Stomach smooth muscle (tissue), 2 donors: ENCODE measurements at regions not wholly inside any gene's neighbourhood (a gene's known extent, or its start where the extent isn't known, plus 50 kb on each side); places are given as distances from the start of the nearest gene placed in this dataset.

Experiments
- H3K27ac ChIP-seq: one replicate; pipeline ENCODE4 v1.7.0; 2013; ENCODE audit warnings: mild to moderate bottlenecking, low read length, inconsistent platforms
- H3K27me3 ChIP-seq, 2 donors: one replicate each; pipeline ENCODE4 v1.7.0; 2013; ENCODE audit warnings: low read length in 2 of 2; ENCODE audit not compliant: insufficient read depth in 2 of 2, control insufficient read depth in 1 of 2
- H3K36me3 ChIP-seq, 2 donors: one replicate each; pipeline ENCODE4 v1.7.0; 2013; ENCODE audit warnings: low read length in 2 of 2; ENCODE audit not compliant: control insufficient read depth in 2 of 2, insufficient read depth in 2 of 2
- H3K4me1 ChIP-seq: one replicate; pipeline ENCODE4 v1.7.0; 2013; ENCODE audit warnings: low read length; ENCODE audit not compliant: control insufficient read depth, insufficient read depth
- H3K4me3 ChIP-seq, 2 donors: one replicate each; pipeline ENCODE4 v1.7.0; 2013; ENCODE audit warnings: low read length in 2 of 2
- H3K9ac ChIP-seq, 2 donors: one replicate each; pipeline ENCODE4 v1.7.0; 2013; ENCODE audit warnings: low read length in 2 of 2, mild to moderate bottlenecking in 1 of 2
- H3K9me3 ChIP-seq, 2 donors: one replicate each; pipeline ENCODE4 v1.7.0; 2013; ENCODE audit warnings: low read length in 2 of 2; ENCODE audit not compliant: control insufficient read depth in 2 of 2
- donor health status: healthy.
- donor health status: Pancreatic carcinoma.

GRCh38 chr6:104325341-104326172, 534.2 kb downstream of the HACE1 start:
- Histone ChIP-seq H3K27me3 (no peaks in the 10 kb centered on the region), H3K4me1 (no peaks in the 10 kb centered on the region), H3K27ac (no peak overlapping the region), H3K9ac (no peak overlapping the region), H3K36me3 (no peaks in the 10 kb centered on the region), H3K9me3 (no peaks in the 10 kb centered on the region), H3K4me3 (no peak overlapping the region)

GRCh38 chr6:104324301-104324700, 535.4 kb downstream of the HACE1 start:
- Histone ChIP-seq H3K4me3 (no peak overlapping the region), H3K9ac (no peak overlapping the region), H3K27me3 (no peaks in the 10 kb centered on the region), H3K9me3 (no peaks in the 10 kb centered on the region), H3K4me1 (no peaks in the 10 kb centered on the region), H3K36me3 (no peaks in the 10 kb centered on the region), H3K27ac (no peak overlapping the region)

GRCh38 chr6:104322841-104323240, 536.9 kb downstream of the HACE1 start:
- Histone ChIP-seq H3K36me3 (no peaks in the 10 kb centered on the region), H3K27ac (no peak overlapping the region), H3K4me1 (no peaks in the 10 kb centered on the region), H3K9me3 (no peaks in the 10 kb centered on the region), H3K9ac (no peak overlapping the region), H3K4me3 (no peak overlapping the region), H3K27me3 (no peaks in the 10 kb centered on the region)

GRCh38 chr6:104321301-104321700, 538.4 kb downstream of the HACE1 start:
- H3K4me3 ChIP-seq, result no peak overlapping the region
- no peak overlapping the region for H3K27ac ChIP-seq
- no peaks in the 10 kb centered on the region for H3K4me1 ChIP-seq
- H3K9ac ChIP-seq, result no peak overlapping the region
- H3K36me3 ChIP-seq, result no peaks in the 10 kb centered on the region
- H3K9me3 ChIP-seq, result no peaks in the 10 kb centered on the region
- no peaks in the 10 kb centered on the region for H3K27me3 ChIP-seq

- H3K4me3 ChIP-seq, result no peak overlapping the region
- no peaks in the 10 kb centered on the region for H3K36me3 ChIP-seq
- no peaks in the 10 kb centered on the region for H3K9me3 ChIP-seq
- no peak overlapping the region for H3K27ac ChIP-seq
- no peaks in the 10 kb centered on the region for H3K4me1 ChIP-seq
- H3K9ac ChIP-seq, result no peak overlapping the region
- H3K27me3 ChIP-seq, result no peaks in the 10 kb centered on the region
Measured at GRCh38 chr6:104320896-104321295, 538.8 kb downstream of the HACE1 start.

- no peak overlapping the region for H3K9ac ChIP-seq
- H3K36me3 ChIP-seq, result no peaks in the 10 kb centered on the region
- H3K4me3 ChIP-seq, result no peak overlapping the region
- H3K4me1 ChIP-seq, result no peaks in the 10 kb centered on the region
- H3K27me3 ChIP-seq, result no peaks in the 10 kb centered on the region
- no peak overlapping the region for H3K27ac ChIP-seq
- no peaks in the 10 kb centered on the region for H3K9me3 ChIP-seq
Measured at GRCh38 chr6:104312851-104313250, 546.9 kb downstream of the HACE1 start.

GRCh38 chr6:104306211-104306610, 553.5 kb downstream of the HACE1 start:
- H3K4me3 ChIP-seq, result no peak overlapping the region
- no peak overlapping the region for H3K27ac ChIP-seq
- no peaks in the 10 kb centered on the region for H3K9me3 ChIP-seq
- H3K9ac ChIP-seq, result no peak overlapping the region
- no peaks in the 10 kb centered on the region for H3K36me3 ChIP-seq
- no peaks in the 10 kb centered on the region for H3K4me1 ChIP-seq
- H3K27me3 ChIP-seq, result no peaks in the 10 kb centered on the region

GRCh38 chr6:104305206-104305605, 554.5 kb downstream of the HACE1 start:
- H3K27ac ChIP-seq, result no peak overlapping the region
- no peaks in the 10 kb centered on the region for H3K9me3 ChIP-seq
- H3K9ac ChIP-seq, result no peak overlapping the region
- no peak overlapping the region for H3K4me3 ChIP-seq
- H3K27me3 ChIP-seq, result no peaks in the 10 kb centered on the region
- no peaks in the 10 kb centered on the region for H3K4me1 ChIP-seq
- H3K36me3 ChIP-seq, result no peaks in the 10 kb centered on the region

- H3K9ac ChIP-seq, result no peak overlapping the region
- H3K36me3 ChIP-seq, result no peaks in the 10 kb centered on the region
- H3K9me3 ChIP-seq, result no peaks in the 10 kb centered on the region
- no peak overlapping the region for H3K4me3 ChIP-seq
- H3K27me3 ChIP-seq, result no peaks in the 10 kb centered on the region
- H3K4me1 ChIP-seq, result no peaks in the 10 kb centered on the region
- no peak overlapping the region for H3K27ac ChIP-seq
Measured at GRCh38 chr6:104301951-104302350, 557.8 kb downstream of the HACE1 start.

GRCh38 chr6:104286641-104287040, 573.1 kb downstream of the HACE1 start:
- H3K36me3 ChIP-seq, result no peaks in the 10 kb centered on the region
- no peak overlapping the region for H3K27ac ChIP-seq
- H3K9me3 ChIP-seq, result no peaks in the 10 kb centered on the region
- no peak overlapping the region for H3K4me3 ChIP-seq
- H3K27me3 ChIP-seq, result no peaks in the 10 kb centered on the region
- H3K4me1 ChIP-seq, result no peaks in the 10 kb centered on the region
- H3K9ac ChIP-seq, result no peak overlapping the region

- Histone ChIP-seq H3K27me3 (no peaks in the 10 kb centered on the region), H3K4me3 (no peak overlapping the region), H3K9ac (no peak overlapping the region), H3K4me1 (no peaks in the 10 kb centered on the region), H3K27ac (no peak overlapping the region), H3K9me3 (no peaks in the 10 kb centered on the region), H3K36me3 (no peaks in the 10 kb centered on the region)
Measured at GRCh38 chr6:104284872-104285271, 574.8 kb downstream of the HACE1 start.
